Stimulated activated CD8-positive, alpha-beta memory T cell treated with anti-CD3 and anti-CD28 coated beads, Interleukin-12 subunit alpha, Interleukin-12 subunit beta, amount 100 ng/mL, for 4 hours (primary cell): ENCODE measurements at regions not wholly inside any gene's neighbourhood (a gene's known extent, or its start where the extent isn't known, plus 50 kb on each side); places are given as distances from the start of the nearest gene placed in this dataset.

Experiments
- DNase-seq: peaks from one replicate; pipeline ENCODE4 v3.0.0-alpha.2; 2020; ENCODE audit warnings: low read depth

DNA sequence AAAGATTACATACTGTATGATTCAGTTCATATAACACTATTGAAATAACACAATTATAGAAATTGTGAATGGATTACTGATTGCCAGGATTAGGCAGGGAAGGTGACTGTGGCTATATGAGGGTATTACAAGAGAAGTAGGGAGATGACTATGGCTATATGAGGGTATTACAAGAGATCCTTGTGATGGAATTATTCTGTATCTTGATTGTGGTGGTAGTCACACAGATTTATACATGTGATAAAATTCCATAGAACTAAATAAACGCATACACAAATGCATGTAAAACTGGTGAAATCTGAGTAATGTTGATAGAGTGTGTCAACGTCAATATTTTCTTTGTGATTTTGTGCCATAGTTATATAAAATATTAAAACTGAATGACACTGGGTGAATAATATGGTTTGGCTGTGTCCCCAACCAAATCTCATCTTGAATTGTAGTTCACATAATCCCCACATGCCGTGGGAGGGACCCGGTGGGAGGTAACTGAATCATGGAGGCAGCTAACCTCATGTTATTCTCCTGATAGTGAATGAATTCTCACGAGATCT lies 615.6 kb upstream of the PKN2 start:
- DNase-seq, result no peak

DNA sequence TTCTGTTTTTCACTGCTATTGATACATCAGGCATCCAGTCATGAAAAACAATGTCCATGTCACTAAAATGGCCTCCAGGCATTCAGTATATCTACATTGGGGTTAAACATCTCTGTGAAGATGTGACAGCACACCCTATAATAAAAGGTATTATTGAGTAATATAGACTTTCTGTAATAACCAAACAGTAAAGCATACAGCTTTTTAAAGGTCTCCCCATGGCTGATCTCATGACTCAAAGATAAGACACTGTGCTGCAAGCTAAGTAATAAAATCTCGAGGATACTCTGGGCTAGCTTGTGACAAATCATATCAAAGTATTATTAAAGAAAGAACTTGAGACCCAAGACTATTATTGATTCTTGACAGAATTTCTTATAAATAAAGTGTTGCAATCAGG lies 613.1 kb upstream of the PKN2 start:
- no peak for DNase-seq

DNA sequence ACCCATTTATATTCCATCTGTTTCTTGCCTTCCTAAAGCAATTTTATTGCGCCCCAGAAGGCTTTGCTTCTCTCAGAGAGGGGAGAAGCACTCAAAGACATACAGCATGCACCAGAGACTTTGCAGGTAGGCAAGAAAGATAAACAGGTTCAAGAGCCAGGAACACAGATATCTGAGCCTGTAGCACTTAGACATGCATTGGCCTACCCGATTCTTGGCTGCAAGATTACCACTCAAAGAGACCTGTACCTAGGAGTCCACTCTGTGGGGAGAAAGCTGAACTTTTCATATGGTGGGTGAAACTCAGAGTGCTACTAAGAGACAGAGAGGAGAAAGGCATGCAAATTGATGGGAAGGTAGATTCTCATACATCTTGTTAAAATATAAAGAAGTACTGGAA lies 609.4 kb upstream of the PKN2 start:
- DNase-seq, result no peak

DNA sequence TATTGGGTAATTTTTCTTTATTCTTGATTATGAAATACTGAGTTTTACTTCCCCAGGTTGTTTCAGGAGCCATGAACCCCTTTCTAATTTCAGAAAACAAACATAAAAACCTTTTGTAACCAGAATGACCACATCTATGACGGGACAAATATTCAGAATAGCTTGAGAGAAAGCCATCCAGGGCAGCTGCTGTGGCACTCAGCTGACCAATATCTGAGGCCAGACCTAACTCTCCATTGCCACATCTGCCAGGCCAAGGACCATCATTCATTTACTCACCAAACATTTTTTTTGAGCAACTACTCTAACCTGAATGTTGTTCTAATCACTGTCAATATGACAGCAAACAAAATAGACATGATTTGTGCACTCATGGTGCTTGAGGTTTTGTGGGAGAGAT lies 608.3 kb upstream of the PKN2 start:
- no peak for DNase-seq

DNA sequence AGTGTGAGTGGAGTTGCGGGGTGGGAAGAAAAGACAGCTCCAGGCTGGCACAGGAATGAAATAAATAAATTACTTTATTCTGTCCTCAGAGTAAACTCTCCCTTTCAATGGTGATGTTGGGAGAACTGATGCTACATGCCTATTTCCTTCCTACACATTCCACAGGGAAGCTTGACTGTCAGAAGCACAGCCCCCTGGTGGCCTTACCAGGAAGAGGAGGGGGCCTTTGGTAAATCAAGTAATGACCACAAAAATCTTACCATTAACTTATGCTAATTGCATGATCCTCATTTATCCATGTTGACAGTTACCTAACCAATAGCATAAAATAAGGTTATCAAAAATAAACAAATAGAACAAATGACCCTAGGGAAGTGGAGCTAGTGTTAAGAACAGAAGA lies 605.0 kb upstream of the PKN2 start:
- no peak for DNase-seq

DNA sequence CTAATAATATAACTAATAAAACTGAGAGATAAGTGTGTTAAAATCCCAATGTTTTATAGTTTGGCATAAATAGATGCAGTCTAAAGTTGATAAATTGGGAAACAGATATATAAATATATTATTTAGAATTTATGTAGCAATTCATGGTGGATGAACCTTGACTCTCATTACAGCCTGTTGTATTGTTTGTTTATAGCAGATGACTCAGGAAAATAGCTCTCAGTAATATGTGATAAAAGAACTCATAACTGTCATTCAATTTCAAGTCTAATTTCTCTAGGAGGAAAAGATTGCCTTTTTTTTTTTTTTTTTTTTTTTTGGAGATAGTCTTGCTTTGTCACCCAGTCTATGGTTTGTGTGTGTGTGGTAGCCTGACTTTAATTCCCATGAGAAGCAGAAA lies 603.2 kb upstream of the PKN2 start:
- no peak for DNase-seq

DNA sequence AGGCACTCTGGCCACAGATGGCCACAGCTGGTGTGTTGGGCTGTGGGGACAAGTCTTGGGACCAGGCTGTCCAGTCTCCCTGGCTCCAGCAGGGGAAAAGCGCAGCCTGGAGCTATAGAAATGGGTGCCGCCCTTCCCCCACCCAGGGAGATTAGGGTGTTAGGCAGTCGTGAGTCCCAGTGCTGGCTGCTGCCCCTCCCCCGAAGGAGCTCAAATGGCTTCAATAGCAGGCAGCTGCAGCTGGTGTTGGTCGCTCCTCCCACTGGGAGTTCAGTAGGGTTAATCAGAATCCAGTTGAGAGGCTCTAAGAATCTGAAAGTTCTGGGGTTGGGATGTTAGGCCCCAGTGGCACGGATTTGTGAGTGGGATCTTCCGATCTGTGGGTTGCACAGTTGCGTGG lies 595.6 kb upstream of the PKN2 start:
- DNase-seq, result no peak

DNA sequence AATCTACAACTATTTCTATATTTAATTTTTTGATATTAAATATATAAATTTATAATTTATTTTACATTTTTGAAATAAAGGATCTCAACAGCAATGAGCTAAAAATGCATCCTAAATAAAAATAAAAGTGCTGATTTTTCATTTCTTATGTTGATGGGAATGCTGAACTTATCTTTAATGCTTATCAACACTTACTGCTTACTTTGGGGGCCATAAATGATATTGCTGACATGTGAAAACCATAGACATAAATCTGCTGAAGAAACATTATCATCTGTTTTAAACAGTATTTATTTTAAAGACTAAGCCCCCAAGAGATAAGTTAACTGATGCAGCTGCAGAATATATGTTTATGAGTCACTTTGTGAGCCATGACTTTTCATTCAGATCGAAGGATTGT lies 594.1 kb upstream of the PKN2 start:
- no peak for DNase-seq

DNA sequence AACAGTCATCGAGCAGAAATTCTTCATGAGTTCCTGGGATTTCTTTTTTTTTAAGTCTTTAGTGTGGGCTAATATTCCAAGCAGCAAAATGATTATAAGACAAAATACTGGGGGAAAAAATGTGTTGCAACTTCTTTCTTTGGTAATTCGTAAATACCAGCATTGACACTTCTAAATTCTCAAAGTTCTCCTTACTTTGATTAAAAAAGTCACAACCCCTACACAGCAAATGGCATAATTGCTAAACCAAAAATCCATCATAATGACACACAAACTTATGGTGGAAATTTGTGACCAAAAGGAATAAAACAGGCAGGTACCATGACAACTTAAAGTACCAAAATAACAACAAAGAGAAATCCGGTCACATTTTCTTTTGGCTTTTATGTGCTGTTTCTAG lies 585.2 kb upstream of the PKN2 start:
- no peak for DNase-seq

DNA sequence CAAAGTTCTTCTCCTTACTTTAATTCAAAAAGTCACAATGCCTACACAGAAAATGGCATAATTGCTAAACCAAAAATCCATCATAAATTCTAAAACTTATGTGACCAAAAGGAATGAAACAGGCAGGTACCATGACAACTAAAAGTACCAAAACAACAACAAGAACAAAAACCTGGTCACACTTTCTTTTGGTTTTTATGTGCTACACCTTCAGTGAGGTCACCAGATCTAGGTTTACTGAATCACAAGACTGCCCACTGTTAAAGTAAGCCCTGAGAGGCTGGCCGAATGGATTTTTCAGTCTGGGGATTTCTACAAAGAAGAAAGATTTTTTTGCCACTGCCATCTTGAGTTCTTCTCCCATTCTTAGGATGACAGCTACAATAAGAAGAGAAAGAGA lies 583.0 kb upstream of the PKN2 start:
- DNase-seq, result no peak

DNA sequence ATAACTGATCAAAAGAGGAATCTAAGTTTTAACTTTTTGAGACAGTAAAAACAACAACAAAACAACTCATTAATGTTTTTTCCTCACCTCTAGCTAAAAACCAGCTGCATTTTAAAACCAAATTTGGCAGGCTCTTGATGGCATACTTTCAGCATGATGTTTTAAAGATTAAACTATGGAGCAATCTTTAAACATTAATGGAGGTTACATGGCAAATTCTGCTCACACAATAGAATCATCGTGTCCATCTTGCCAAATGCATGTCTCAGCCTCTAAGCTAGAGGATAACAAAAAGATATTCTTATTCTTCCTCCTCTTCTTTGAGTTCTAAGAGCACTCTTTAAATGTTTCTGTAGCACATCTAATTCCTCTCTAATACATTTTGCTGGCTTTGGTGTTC lies 579.8 kb upstream of the PKN2 start:
- DNase-seq, result no peak

DNA sequence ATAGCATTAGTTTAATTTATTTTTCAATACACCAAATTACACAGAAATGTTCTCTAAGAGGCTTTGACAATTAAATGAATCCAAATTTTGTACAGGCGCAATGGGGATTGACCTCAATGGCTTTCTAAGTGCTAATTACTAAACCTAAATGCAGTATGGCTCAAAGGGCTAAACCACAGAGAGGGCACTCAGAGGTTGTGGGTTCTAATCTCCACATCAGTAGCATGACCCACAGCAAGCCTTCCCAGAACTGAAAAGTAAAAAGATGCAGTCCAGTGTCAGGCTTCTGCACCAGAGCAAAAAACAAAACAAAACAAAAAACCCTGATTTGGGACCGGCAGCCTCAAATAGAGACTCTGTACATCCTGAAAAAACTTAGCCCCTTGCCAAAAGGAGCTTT lies 579.2 kb upstream of the PKN2 start:
- DNase-seq, result no peak

DNA sequence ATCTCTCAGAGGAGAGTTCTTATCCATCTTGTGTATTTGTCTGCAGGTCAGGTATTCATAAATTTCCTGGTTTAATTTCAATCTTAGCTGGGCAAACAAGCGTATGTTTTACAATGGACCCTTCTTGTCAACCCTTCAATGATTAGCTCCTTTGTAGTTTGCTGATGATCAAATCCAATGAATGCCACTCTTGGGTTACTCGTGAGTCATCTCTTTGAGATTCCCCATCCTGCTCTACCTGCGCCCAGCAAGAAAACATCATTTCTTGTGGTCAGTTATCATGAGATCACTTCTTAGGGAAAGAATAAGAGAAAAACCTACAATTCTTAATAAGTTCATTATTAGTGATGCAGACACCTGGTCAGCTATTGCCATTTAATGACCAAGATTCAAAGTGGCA lies 572.3 kb upstream of the PKN2 start:
- DNase-seq, result no peak

DNA sequence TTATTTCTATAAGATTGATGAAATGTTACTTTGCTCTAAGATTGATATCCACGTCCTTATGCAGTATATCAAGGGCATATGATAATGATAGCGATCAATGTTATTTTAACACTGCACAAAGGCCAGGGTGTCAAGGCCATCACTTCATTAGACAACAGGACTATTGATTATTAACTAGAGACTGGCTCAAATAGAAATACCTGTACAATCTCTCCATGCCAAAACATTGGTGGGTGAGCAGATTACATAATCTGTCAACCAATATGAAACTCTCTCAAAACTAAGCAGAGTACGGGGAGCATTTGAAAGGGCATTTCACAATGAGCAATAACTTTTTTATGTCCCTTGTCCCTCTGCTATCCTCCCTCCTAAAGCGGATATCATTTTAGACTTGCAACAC lies 566.5 kb upstream of the PKN2 start:
- DNase-seq, result no peak

DNA sequence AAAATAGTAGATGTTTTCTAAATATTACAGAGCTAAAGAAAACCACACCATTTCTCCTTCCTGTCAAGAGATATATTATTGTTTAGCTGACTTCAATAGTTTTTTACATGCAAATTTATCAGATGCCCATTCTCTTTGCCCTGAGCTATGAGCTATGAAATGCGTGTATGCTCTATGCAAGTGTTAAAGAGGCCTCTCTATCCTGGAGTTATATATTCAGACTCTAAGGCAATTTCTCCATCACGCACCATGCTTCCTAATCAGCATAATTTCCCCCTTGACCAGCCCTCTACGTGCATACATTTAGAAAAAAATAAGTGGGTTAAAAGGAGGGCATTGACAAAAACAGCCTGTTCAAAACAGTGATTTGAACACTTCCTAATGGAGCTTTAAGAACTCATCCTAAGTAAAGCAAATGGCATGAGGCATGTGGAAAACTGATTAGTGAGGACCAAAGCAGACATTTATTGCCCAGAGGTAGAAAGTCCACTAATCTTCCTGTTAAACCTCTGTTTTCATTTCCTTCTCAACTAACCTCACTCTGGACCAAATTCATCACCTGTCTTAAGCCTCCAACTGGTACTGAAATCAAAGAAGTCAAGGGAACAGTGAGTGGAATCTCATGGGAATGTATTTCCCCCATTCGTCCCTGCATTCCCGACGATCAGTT lies 565.8 kb upstream of the PKN2 start:
- no peak for DNase-seq

DNA sequence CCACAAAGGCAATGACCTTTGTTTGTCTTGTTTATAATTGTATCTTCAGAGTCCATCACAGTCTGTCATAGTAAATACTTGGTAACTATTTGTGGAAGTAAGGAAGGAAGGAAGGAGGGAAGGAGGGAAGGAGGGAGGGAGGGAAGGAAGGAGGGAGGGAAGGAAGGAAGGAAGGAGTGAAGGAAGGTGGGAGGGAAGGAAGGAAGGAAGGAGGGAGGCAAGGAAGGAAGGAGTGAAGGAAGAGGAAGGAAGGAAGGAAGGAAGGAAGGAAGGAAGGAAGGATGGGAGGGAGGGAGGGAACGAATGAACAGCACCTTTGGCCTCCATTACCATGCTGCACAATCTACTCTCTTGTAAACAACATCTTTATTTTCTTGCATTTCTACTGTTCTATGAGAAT lies 559.5 kb upstream of the PKN2 start:
- DNase-seq, result no peak

DNA sequence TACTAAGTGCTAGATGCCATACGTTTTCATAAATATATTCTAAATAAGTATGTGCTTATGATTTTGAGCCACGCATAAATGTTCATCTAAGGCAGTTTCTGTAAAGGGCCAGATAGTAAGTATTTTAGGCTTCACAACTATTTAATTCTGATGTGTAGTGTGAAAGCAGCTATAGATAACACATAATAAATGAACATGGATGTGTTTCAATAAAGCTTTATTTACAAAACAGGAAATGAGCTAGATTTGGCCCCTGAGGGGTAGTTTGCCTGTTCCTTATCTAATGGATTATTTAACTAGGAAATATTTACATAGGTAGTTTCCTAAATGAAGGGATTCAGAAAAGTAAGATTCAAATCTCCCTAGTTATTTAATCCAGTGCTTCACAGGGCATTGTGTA lies 557.6 kb upstream of the PKN2 start:
- DNase-seq, result no peak

DNA sequence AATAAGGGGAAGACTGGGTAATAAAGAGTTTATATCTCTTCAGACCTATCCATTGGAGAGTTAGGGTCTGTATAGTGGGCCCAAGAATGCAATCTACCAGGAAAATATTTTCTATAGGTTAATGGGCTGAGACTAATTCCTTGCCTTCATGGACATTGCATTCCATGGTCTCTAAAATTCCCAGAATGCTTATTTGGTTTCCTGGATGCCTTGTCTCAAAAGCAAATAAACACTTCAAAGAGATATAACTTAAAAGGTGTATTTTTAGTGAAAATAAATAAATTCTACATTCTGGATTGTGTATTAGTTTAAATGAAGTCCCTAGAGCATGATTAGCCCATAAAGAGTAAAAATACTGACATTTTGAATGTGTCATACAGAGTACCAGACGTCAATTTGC lies 550.1 kb upstream of the PKN2 start:
- no peak for DNase-seq

DNA sequence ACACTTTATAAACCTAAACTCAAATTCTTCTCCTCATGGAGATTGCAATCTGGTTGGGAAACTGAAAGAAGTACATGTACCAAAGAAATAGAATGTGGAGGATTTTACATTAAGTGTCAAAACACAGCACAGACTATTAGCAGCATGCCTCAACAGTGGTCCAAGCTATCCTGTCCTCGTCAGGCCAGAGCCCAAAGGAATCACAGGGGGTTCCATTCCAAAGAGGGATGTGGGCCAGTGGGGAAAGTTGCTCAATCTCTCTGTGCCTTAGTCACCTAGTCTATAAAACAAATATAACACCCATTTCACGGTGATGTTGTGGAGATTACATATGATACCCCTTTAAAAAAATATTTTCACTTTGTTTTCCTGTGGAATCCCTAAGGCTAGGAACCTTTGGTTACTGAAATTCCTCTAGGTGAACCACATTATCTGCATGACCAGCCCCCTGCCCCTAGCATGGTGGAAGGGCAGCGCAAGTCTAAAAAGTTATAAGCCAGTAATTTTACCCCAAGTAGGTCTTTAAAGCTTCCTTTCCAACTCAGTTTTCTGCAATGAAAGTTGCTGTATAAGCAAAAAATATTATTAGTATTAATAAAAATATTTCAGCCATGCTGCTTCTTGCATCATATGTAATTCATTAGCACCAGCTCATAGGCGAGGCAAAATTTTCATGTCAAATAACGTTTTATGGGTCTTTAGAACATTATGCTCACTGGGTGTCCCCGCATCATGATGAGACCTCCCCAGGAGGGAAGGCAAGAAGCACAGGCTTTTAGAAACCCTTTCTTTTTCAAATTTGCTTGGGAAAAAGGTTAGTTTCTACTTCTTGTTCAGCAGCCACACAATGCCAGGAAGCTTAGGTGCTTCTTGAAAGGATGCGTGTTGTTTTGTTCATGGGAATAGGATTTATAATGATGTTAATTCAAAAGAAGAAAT lies 548.8 kb upstream of the PKN2 start:
- DNase-seq, result no peak

DNA sequence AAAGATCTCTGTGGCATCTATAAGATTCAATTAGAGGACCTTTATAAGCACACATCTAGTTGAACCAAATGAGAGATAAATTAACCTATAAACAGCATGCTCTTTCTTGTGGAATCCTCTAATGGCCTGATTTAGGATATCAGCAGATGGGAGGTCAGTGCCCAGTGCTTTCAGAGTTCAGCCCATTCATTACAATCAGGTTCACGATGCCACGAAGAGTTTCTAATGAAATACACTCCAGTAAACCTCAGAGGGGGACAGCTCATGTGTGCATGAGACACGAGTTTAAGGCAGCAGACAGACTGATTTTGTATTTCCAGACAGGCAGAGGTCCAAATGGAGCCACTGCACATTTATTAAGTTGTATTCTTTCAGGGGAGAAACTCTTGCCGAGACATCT lies 544.4 kb upstream of the PKN2 start:
- no peak for DNase-seq

DNA sequence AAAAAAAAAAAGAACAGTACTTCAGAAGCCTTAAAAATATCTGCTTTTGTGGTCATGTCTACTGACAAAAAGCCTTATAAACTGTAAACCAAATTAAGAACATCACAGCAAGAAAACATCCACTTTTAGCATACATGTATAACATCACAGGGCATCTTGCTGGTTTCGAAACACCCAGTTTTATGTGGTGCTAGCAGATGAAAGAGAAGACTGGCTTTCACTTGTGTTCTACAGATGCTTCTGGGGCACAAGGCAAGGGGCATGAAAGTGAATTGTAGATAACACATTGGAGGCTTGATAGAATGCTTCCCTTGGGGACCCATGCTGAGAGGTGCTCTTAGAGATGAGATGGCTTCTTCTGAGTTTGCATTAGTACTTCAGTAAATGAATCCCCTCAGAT lies 543.7 kb upstream of the PKN2 start:
- DNase-seq, result no peak

DNA sequence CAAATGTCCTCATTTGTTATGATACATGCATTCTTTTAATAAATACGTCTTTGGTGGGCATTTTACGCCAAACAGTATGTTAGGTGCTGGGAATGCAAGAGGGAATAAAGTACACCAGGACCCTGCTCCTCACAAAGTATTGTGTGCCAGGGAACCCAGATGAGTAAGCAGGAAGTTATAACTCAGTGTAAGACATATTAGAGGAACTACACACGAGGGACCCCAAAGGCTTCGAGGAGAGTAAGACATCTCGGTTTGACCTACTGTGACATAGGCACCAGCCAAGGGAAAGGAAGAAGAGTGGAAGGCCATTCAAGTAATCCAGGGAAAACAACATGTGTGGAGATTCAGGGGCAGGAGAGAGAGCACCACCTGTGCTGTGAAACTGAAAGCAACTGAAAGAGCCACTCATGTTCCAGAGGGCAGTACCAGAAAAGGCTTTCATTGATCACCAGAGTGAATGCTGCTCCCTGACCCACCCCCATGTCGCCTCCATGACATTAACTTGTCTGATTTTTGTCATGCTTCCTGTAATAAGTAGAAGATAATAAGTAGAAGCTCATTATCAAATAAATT lies 542.5 kb upstream of the PKN2 start:
- DNase-seq, result no peak

DNA sequence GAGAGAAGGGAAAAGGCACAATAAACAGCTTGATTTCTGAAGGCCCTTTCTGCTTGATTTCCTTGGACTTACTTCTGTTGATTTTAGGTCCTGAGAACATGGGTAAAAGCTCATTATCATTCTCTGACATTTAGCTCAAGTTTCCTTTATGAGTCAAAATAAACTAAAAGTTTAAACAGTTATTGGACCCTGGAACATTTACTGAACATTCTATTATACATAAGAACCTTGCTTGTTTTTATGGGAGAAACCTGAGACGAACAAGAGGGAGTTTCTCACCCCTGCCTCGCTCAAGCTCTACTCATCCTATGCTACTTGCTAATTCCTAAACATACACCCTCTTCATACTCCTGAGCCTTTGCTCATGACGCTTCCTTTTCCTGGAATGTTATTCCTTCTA lies 538.3 kb upstream of the PKN2 start:
- DNase-seq, result no peak
